ENCODE measurements at regions not wholly inside any gene's neighbourhood (a gene's known extent, or its start where the extent isn't known, plus 50 kb on each side); places are given as distances from the start of the nearest gene placed in this dataset.
"Not testable (repeated sequence)": the region's sequence is repeated elsewhere in the genome, so short reads cannot be mapped to it uniquely, and the experiment has no call there.

DNA sequence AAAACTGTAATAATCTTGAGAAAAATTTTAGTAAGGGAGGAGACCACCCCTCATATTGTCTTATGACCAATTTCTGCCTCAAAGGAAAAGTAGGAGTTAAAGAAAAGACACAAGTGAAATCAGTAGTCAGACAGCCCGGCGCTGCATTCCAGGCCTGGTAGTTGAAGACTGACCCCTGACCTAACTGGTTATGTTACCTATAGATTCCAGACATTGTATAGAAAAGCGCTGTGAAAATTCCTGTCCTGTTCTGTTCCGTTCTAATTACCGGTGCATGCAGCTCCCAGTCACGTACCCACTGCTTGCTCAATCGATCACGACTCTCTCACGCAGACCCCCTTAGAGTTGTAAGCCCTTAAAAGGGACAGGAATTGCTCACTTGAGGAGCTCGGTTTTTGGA is 587.9 kb upstream of the SLC8A1 start:
- TF ChIP-seq, protein P1, sequence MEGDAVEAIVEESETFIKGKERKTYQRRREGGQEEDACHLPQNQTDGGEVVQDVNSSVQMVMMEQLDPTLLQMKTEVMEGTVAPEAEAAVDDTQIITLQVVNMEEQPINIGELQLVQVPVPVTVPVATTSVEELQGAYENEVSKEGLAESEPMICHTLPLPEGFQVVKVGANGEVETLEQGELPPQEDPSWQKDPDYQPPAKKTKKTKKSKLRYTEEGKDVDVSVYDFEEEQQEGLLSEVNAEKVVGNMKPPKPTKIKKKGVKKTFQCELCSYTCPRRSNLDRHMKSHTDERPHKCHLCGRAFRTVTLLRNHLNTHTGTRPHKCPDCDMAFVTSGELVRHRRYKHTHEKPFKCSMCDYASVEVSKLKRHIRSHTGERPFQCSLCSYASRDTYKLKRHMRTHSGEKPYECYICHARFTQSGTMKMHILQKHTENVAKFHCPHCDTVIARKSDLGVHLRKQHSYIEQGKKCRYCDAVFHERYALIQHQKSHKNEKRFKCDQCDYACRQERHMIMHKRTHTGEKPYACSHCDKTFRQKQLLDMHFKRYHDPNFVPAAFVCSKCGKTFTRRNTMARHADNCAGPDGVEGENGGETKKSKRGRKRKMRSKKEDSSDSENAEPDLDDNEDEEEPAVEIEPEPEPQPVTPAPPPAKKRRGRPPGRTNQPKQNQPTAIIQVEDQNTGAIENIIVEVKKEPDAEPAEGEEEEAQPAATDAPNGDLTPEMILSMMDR (IDR thresholded peaks at IDR 0.05; ENCODE audit: low read length): not testable (repeated sequence)
- TF ChIP-seq EZH2phosphoT487 (IDR thresholded peaks at IDR 0.05; ENCODE audit: low read length); EZH2 (optimal IDR thresholded peaks at IDR 0.05; ENCODE audit: low read depth, low read length): not testable (repeated sequence)

Data from MM.1S (cell line).